SK-N-SH (cell line): ENCODE measurements at regions not wholly inside any gene's neighbourhood (a gene's known extent, or its start where the extent isn't known, plus 50 kb on each side); places are given as distances from the start of the nearest gene placed in this dataset.

ENCODE experiments used
- CTCF ChIA-PET: fragments of 300-600, 350-600 bp; formaldehyde crosslinking; extraction: SDS; loops from one replicate; lab custom pipeline; 2021; lab: Yijun Ruan, JAX
- POLR2A ChIA-PET: fragments of 350-600 bp; sonication (Branson Sonifier 250); formaldehyde crosslinking; extraction: SDS; loops from one replicate; lab custom pipeline; 2020; ENCODE audit warnings: antibody characterized with exemption, inconsistent platforms; lab: Yijun Ruan, JAX
- DNase-seq: peaks from one replicate; pipeline ENCODE4 v3.0.0; 2012
- H2AFZ ChIP-seq: fragments of 200-600 bp; sonication (generic); 2 replicates; pipeline ENCODE4 v1.8.1; 2016; ENCODE audit warnings: antibody characterized with exemption, mild to moderate bottlenecking, low read depth
- H3F3A ChIP-seq: fragments of 200-600 bp; sonication (generic); replicated peaks from 2 replicates; pipeline ENCODE3; 2016; ENCODE audit warnings: antibody characterized with exemption, mild to moderate bottlenecking; ENCODE audit not compliant: insufficient read depth
- H3K27ac ChIP-seq, 2 experiments: fragments of 200-500 bp in 1 of 2; fragments of 200-600 bp in 1 of 2; sonication (Bioruptor generic) in 1 of 2; sonication (generic), shearing (Covaris generic) in 1 of 2; 2 replicates each; pipeline versions ENCODE4 v1.5.1 to v1.6.1; 2014 to 2016; ENCODE audit warnings: low read depth in 2 of 2, inconsistent platforms in 1 of 2, low read length in 1 of 2, mild to moderate bottlenecking in 1 of 2, mixed read lengths in 1 of 2
- H3K27me3 ChIP-seq: fragments of 200-600 bp; sonication (generic), shearing (Covaris generic); 2 replicates; pipeline ENCODE4 v1.6.1; 2016; ENCODE audit warnings: mixed run types; ENCODE audit not compliant: insufficient read depth
- H3K36me3 ChIP-seq, 2 experiments: fragments of 200-500 bp in 1 of 2; fragments of 200-600 bp in 1 of 2; sonication (Bioruptor generic) in 1 of 2; sonication (generic) in 1 of 2; replicated peaks in 1 of 2; 2 replicates each; pipeline versions ENCODE3 to v1.5.1; 2014 to 2016; ENCODE audit warnings: low read length in 1 of 2, mild to moderate bottlenecking in 1 of 2; ENCODE audit not compliant: insufficient read depth in 2 of 2, control insufficient read depth in 1 of 2
- H3K4me1 ChIP-seq, 2 experiments: fragments of 200-500 bp in 1 of 2; fragments of 200-600 bp in 1 of 2; sonication (Bioruptor generic) in 1 of 2; sonication (generic), shearing (Covaris generic) in 1 of 2; 2 replicates each; pipeline versions ENCODE4 v1.5.1 to v1.6.1; 2014 to 2016; ENCODE audit warnings: low read depth in 1 of 2, low read length in 1 of 2, mixed run types in 1 of 2; ENCODE audit not compliant: insufficient read depth in 2 of 2, control insufficient read depth in 1 of 2
- H3K4me2 ChIP-seq: fragments of 200-600 bp; sonication (generic), shearing (Covaris generic); 2 replicates; pipeline ENCODE4 v1.6.1; 2017; ENCODE audit warnings: mixed run types
- H3K4me3 ChIP-seq, 2 experiments: fragments of 200-500 bp in 1 of 2; fragments of 200-600 bp in 1 of 2; sonication (Bioruptor generic) in 1 of 2; sonication (generic), shearing (Covaris generic) in 1 of 2; 2 replicates each; pipeline versions ENCODE4 v1.5.1 to v1.8.1; 2014 to 2016; ENCODE audit warnings: low read depth in 2 of 2, inconsistent platforms in 1 of 2, low read length in 1 of 2, mild to moderate bottlenecking in 1 of 2, mixed read lengths in 1 of 2, moderate library complexity in 1 of 2
- H3K79me2 ChIP-seq: fragments of 200-600 bp; sonication (generic); 2 replicates; pipeline ENCODE4 v1.8.1; 2017; ENCODE audit warnings: mild to moderate bottlenecking; ENCODE audit not compliant: insufficient read depth
- H3K9ac ChIP-seq: fragments of 200-600 bp; sonication (generic); 2 replicates; pipeline ENCODE4 v1.6.1; 2017; ENCODE audit warnings: mixed run types
- H3K9me2 ChIP-seq: fragments of 200-600 bp; sonication (generic); 2 replicates; pipeline ENCODE4 v1.6.1; 2017; ENCODE audit warnings: mixed run types
- H3K9me3 ChIP-seq: fragments of 200-600 bp; sonication (generic); 2 replicates; pipeline ENCODE4 v1.6.1; 2017; ENCODE audit warnings: mixed run types, mild to moderate bottlenecking, moderate library complexity
- H4K20me1 ChIP-seq: fragments of 200-600 bp; sonication (generic); 2 replicates; pipeline ENCODE4 v1.6.1; 2017; ENCODE audit warnings: mild to moderate bottlenecking, mixed run types; ENCODE audit not compliant: insufficient read depth
- CTCF ChIP-seq: fragments of 200-600 bp; sonication (generic); IDR thresholded peaks from 2 replicates; pipeline ENCODE4 v1.6.1; 2017; ENCODE audit warnings: antibody characterized with exemption, mild to moderate bottlenecking, moderate library complexity
- ELF1 ChIP-seq: IDR thresholded peaks from 2 replicates; pipeline ENCODE4 v1.4.0; 2012
- EZH2phosphoT487 ChIP-seq: fragments of 200-600 bp; sonication (generic); IDR thresholded peaks from 2 replicates; pipeline ENCODE4 v1.6.1; 2017; ENCODE audit warnings: low read depth, mixed run types, mild to moderate bottlenecking, antibody characterized with exemption, moderate library complexity, borderline replicate concordance
- FOXM1 ChIP-seq: IDR thresholded peaks from 2 replicates; pipeline ENCODE4 v1.4.0; 2012; ENCODE audit warnings: low read depth, mild to moderate bottlenecking
- GABPA ChIP-seq: IDR thresholded peaks from 2 replicates; pipeline ENCODE4 v1.4.0; 2012; ENCODE audit warnings: low read depth, mild to moderate bottlenecking
- GATA2 ChIP-seq: sonication (generic); formaldehyde crosslinking; IDR thresholded peaks from 2 replicates; pipeline ENCODE4 v1.5.0; 2020; ENCODE audit warnings: mild to moderate bottlenecking, missing genetic modification reagents
- IRF3 ChIP-seq: fragments of 150-350 bp; IDR thresholded peaks from 2 replicates; pipeline ENCODE4 v1.6.1; 2016; ENCODE audit warnings: mild to moderate bottlenecking, low read depth, low read length
- JUND ChIP-seq: IDR thresholded peaks from 2 replicates; pipeline ENCODE4 v1.4.0; 2012
- MEF2A ChIP-seq: IDR thresholded peaks from 2 replicates; pipeline ENCODE4 v1.4.0; 2012; ENCODE audit warnings: low read depth, borderline replicate concordance
- MXI1 ChIP-seq: IDR thresholded peaks from 2 replicates; pipeline ENCODE4 v1.6.1; 2012; ENCODE audit warnings: mild to moderate bottlenecking, low read depth, low read length, improper control_type of control experiment
- NFIC ChIP-seq: IDR thresholded peaks from 2 replicates; pipeline ENCODE4 v1.4.0; 2012; ENCODE audit warnings: borderline replicate concordance
- NRF1 ChIP-seq: IDR thresholded peaks from 2 replicates; pipeline ENCODE4 v1.6.1; 2012; ENCODE audit warnings: low read depth, mild to moderate bottlenecking, low read length
- PBX3 ChIP-seq: IDR thresholded peaks from 2 replicates; pipeline ENCODE4; 2012
- POLR2AphosphoS5 ChIP-seq: IDR thresholded peaks from 2 replicates; pipeline ENCODE4 v1.6.1; 2012; ENCODE audit warnings: low read depth, low read length
- RAD21 ChIP-seq: IDR thresholded peaks from 2 replicates; pipeline ENCODE4 v1.6.1; 2012; ENCODE audit warnings: mild to moderate bottlenecking, low read length
- RFX5 ChIP-seq: IDR thresholded peaks from 2 replicates; pipeline ENCODE4 v1.6.1; 2012; ENCODE audit warnings: mild to moderate bottlenecking, improper control_type of control experiment, low read length
- RXRA ChIP-seq: IDR thresholded peaks from 2 replicates; pipeline ENCODE4 v1.4.0; 2012; ENCODE audit warnings: low read depth, mild to moderate bottlenecking, borderline replicate concordance
- SIN3A ChIP-seq: IDR thresholded peaks from 2 replicates; pipeline ENCODE4 v1.6.1; 2012; ENCODE audit warnings: low read depth, mild to moderate bottlenecking, low read length, moderate library complexity, borderline replicate concordance
- TAF1 ChIP-seq: IDR thresholded peaks from 2 replicates; pipeline ENCODE4 v1.6.1; 2012; ENCODE audit warnings: low read depth, mild to moderate bottlenecking, low read length, moderate library complexity, borderline replicate concordance
- TCF12 ChIP-seq: IDR thresholded peaks from 2 replicates; pipeline ENCODE4 v1.4.0; 2012
- USF2 ChIP-seq: fragments of 150-350 bp; IDR thresholded peaks from 2 replicates; pipeline ENCODE4 v1.6.1; 2017; ENCODE audit warnings: antibody characterized with exemption, low read length, low read depth, borderline replicate concordance
- WGBS: methylation state at CpG from one replicate; pipeline ENCODE4 v1.1.6; 2017; ENCODE audit warnings: low lambda C conversion rate; 5-methylcytosine and 5-hydroxymethylcytosine counted together

- ChIA-PET CTCF (no interaction called here), POLR2A (no interaction called here)
- no peak for TF ChIP-seq MXI1
- TF ChIP-seq RAD21 = no peak
- TF ChIP-seq NFIC = no peak
- no peak for TF ChIP-seq GABPA
- no peak for TF ChIP-seq CTCF
- TF ChIP-seq TCF12 = no peak
- no peak for TF ChIP-seq GATA2
- TF ChIP-seq POLR2AphosphoS5 = no peak
- TF ChIP-seq SIN3A = no peak
- TF ChIP-seq EZH2phosphoT487 = no peak
- no peak for TF ChIP-seq RXRA
- no peak for TF ChIP-seq PBX3
- TF ChIP-seq TAF1 = no peak
- TF ChIP-seq JUND = no peak
- no peak for TF ChIP-seq NRF1
- Histone ChIP-seq H3K9ac (no peak overlapping the region), H3K27me3 (no peaks in the 10 kb centered on the region), H3K4me3 (no peak overlapping the region), H4K20me1 (no peaks in the 10 kb centered on the region), H2AFZ (no peak overlapping the region), H3K27ac (no peak overlapping the region), H3K9me2 (no peaks in the 10 kb centered on the region), H3K4me1 (no peaks in the 10 kb centered on the region), H3K79me2 (no peaks in the 10 kb centered on the region), H3F3A (no peaks in the 10 kb centered on the region), H3K36me3 (no peaks in the 10 kb centered on the region), H3K9me3 (no peaks in the 10 kb centered on the region; the same call in 1 of the 2 replicates), H3K4me2 (no peak overlapping the region)
- 67% methylated on average over 10 of the region's 10 CpGs for WGBS
- no peak for DNase-seq
Observed at GRCh38 chr16:6149031-6149430, 1051.4 kb upstream of the EEF2KMT start.

GRCh38 chr16:6148361-6148760 lies 1050.8 kb upstream of the EEF2KMT start:
- Histone ChIP-seq H3K9me3 (no peaks in the 10 kb centered on the region; the same call in 1 of the 2 replicates), H3K9me2 (no peaks in the 10 kb centered on the region), H4K20me1 (no peaks in the 10 kb centered on the region), H3F3A (no peaks in the 10 kb centered on the region), H3K4me2 (no peak overlapping the region), H3K79me2 (no peaks in the 10 kb centered on the region), H3K4me3 (no peak overlapping the region), H2AFZ (no peak overlapping the region), H3K27me3 (no peaks in the 10 kb centered on the region), H3K4me1 (no peaks in the 10 kb centered on the region), H3K9ac (no peak overlapping the region), H3K36me3 (no peaks in the 10 kb centered on the region), H3K27ac (no peak overlapping the region)
- TF ChIP-seq USF2 = no peak
- no peak for TF ChIP-seq POLR2AphosphoS5
- TF ChIP-seq TAF1 = no peak
- TF ChIP-seq ELF1 = no peak
- no peak for TF ChIP-seq RFX5
- no peak for TF ChIP-seq GATA2
- TF ChIP-seq PBX3 = no peak
- no peak for TF ChIP-seq IRF3
- no peak for TF ChIP-seq NRF1
- no peak for TF ChIP-seq EZH2phosphoT487
- TF ChIP-seq MEF2A = no peak
- TF ChIP-seq FOXM1 = no peak
- CTCF ChIA-PET = no interaction called here
- WGBS = 5% methylated on average over 2 of the region's 2 CpGs
- no peak for DNase-seq
- POLR2A ChIA-PET = no interaction called here
